KBM-7 (cell line): ENCODE measurements at regions not wholly inside any gene's neighbourhood (a gene's known extent, or its start where the extent isn't known, plus 50 kb on each side); places are given as distances from the start of the nearest gene placed in this dataset.

Experiments
- DNase-seq: peaks from one replicate; pipeline ENCODE4 v3.0.0-alpha.2; 2015
- in situ Hi-C: fragments of 300-500 bp; cut with MboI; formaldehyde crosslinking; loops from 2 replicates; pipeline ENCODE4 v1.14.3; 2020; ENCODE audit warnings: low sequenced_read_pairs, low pct_unique_long_range_greater_than_20kb, mixed read lengths

DNA sequence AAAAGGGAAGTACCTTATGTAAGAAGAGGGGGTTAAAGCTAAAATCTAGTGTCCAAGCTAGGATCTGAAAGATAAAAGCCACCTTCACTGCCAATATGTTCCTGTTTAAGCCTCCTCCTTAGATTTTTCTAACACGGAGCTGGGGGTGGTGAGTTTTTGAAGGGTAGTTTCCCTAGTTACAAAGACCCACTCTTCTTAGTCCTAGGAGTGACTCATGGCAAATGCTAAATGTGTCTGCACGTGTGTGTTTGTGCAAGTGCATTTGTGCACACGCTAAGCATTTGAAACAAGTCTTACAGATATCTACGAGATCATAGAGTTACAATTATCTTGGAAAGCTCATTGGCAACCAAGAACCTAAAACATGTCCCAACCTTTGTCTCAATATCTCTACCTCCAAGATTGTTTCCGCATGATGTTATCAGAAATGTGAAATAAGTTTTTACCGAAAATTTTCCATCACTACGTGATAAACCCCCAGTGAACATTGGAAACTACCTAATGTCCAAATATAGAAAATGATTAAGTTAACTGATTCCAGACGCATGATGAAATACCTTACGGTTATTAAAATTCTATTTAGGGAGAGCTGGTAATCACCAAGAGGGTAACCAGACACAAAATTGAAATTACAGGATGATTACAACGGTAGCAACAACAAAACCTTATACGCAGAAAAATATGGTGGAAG lies 78.0 kb upstream of the HRH2 start:
- in situ Hi-C loops: no loop called here
- no peak for DNase-seq

DNA sequence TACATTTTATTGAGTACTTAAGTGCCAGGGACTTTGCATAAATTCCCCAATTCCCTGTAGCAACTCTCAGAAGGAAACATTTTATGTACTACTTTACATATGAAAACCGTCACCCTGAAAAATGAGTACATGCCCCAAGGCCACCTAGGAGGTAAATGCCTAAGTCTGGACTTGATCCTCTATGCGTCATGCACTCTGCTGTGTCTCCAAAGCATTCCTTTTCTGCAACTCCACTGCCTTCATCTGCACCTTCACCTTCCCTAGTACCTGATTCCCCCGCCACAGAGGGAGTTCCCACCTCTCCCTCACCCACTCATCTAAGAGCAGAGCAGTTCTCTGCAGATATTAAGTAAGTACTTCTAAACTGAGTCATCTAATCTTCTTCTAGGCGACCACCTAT lies 75.2 kb upstream of the HRH2 start:
- in situ Hi-C loops: no loop called here
- no peak for DNase-seq

DNA sequence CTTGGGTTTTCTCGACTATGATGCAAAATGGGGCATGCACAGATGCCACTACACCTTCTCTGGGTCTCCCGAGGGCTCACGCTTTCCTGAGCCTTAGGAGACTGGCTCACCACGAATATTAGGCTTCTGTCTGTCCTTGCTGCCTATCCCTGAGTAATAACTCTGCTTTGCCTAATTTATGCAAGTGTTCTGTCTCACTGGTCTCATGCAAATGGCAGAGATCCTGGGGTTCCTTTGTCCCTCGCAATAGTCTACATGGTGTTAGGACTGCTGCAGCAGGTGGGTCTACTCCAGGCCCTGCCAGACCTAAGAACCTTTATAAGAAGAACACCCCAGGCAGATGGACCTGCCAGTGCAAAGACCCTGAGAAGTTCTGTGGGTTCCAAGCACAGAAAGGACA lies 72.3 kb upstream of the HRH2 start:
- DNase-seq: no peak
- in situ Hi-C loops: no loop called here

DNA sequence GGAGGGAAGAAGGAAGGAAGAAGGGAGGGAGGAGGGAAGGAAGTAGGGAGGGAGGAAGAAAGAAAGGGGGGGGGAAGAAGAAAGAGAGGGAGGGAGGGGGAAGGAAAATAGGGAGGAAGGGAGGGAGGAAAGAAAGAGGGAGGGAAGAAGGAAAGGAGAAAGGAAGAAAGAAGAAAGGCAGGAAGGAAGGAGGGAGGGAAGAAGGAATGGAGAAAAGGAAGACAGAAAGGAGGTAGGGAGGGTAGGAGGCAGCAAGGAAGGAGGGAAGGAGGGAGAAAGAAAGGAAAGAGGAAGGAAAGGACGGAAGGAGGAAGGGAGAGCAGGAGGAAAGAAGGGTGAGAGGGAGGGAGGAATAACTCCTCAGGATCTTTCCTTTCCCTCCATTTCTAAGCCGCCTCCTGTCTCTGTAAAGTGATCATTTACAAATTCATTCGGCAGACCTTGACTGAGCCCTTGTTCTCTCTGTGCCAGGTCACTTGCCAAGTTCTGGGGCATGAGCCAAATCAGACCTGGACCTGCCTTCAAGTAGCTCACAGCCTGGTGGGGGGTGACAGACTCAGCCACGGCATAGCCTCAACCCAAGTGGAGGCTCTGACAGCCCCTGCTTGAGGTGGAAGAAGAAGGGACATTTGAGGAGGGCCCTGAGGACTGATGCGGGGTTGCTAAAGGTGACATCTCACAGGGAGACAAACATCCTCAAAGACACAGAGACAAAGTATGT lies 69.0 kb upstream of the HRH2 start:
- in situ Hi-C loops: no loop called here
- DNase-seq: no peak

DNA sequence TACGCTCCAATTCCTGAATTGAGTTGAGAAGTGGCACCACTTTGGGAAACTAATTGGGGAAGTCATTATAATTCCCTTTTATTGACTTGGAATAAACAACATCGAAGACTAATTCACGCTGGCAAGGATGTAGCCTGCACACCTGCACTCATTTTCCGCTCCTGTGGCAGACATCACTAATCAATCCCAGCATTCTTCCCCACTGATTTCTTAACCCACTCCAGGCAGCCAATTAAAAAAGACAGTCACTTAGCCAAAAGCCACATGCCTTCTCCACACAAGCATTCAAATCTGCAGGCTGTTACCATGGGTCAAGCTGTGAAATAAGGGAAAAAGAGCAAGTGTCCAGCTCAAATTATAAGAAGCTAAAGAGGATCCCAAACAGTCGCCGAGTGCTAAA lies 68.2 kb upstream of the HRH2 start:
- DNase-seq: no peak
- in situ Hi-C loops: no loop called here

DNA sequence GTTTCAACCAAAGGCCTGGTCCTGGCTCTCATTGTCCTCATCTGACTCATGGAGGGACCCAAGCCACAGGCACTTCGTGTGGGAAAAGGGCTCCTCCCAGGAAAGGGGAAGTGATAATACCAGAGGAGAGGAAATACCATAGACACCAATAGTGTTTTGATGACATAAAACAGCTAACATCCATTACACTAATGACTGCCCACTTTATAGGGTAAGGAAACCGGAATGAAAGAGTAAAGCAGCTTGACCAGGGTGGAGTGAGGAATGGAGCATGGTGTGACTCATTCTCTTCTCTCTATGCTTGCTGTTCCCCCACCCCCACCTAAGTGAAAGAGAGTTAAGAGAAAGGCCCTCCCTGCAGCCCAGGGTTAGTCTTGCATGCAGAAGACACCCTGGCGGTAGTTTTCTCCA lies 67.4 kb upstream of the HRH2 start:
- peak; percentile 63 for DNase-seq
- in situ Hi-C loops: no loop called here

DNA sequence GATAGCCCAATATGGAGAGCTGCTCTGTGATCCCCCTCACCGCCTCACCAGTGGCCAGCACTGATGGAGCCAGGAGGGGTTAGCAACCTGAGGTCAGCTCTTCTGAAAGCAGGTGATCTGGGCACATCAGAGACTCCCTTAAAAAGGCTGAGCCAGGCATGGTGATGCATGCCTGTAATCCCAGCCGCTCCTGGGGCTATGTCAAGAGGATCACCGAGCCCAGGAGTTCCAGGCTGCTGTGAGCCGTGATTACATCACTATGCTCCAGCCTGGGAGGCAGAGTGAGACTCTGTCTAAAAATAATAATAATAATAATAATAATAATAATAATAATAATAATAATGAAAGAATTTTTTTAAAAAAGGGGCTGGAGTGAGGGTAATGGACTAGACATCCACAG lies 66.6 kb upstream of the HRH2 start:
- in situ Hi-C loops: no loop called here
- no peak for DNase-seq

DNA sequence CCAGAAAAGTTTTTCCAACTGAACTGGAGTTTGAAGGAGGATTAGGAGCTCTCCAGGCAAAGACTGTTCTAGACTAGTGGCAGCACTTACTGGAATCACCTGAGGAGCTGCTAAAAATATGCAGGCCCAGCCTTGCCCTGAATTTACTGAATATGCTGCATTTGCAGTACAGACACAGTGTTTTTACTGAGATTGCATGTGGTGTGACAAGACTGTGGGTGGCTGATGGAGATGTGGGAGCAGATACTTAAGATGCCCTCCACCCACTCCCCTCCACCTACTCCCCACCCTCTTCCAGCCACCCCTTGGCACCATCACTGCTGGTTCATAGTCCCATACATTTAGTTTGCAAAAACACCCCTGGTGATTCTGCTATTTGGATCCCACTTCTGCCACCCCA lies 64.1 kb upstream of the HRH2 start:
- in situ Hi-C loops: no loop called here
- no peak for DNase-seq

DNA sequence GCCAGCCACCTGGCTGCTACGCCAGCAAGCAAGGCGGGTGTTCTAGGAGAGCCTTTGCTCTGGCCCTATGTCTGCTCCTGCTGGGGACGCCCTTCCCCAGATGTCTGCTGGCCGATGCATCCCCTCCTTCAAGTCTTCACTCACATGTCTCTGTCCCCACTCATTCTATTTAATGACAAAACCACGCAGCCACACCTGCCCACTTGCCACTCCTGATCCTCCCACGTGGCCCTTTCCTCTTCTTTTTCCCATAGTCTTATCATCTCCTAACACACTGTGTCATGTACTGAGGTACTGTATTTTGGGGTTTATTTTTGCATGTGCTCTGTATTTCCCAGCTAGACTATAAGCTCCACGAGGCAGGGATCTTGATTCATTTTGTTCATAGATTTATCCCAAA lies 62.0 kb upstream of the HRH2 start:
- DNase-seq: no peak
- in situ Hi-C loops: no loop called here

DNA sequence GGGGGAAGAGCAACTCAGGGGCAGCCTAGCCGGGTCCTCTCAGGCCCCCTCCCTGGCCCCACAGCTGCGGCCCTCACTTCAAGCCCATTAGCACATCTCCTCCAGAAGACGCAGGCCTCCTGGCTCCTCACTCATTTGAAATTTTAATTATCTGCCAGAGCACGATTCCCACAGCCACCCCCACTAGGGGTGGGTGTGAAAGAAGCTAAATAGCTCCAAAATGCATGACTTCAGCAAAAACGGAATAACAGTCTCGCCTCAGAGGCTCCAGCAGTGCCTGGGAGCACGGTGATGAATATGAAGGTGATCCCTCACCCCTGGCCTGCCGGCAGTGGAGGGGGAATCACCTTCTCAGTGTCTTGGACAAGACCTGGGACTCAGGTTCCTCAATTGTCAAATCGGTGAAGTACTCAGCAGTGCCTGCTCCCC lies 61.1 kb upstream of the HRH2 start:
- in situ Hi-C loops: no loop called here
- no peak for DNase-seq

DNA sequence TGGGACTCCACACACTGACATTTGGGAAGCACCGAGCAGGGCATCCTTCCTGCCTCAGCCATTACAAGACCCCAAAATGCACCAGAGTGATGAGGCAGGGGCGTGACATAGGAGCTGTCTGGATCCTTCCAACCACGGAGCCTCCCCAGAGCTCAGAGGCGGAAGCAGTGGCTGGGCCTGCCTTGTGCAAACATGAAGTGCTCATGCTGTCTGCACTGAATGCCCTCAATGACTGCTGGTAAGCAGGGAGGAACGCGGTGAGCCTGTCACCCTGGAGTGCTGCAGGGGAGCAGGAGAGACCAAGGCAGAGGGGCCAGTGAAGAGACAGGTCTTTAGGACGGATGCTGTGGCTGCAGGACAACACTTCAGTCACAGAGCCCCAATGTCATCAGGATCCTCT lies 60.2 kb upstream of the HRH2 start:
- in situ Hi-C loops: no loop called here
- DNase-seq: no peak

DNA sequence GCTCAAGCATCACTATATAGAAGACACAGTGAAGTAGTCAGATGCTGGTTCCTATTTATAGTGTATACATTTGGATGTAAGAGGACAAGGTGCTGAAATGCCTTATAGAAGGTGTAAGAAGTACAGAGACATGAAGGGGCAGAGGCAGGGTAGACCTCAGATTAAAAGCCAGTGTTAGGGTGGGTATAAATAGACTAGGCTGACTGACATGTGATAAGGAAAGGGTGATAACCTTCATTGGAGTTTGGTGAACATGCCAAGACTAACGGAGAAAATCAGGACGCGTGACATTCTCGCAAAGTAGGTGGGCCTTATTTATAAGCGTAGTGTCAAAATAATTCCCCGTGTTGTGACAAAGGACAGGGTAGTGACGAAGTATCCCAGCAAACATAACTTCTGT lies 59.1 kb upstream of the HRH2 start:
- in situ Hi-C loops: no loop called here
- DNase-seq: no peak

DNA sequence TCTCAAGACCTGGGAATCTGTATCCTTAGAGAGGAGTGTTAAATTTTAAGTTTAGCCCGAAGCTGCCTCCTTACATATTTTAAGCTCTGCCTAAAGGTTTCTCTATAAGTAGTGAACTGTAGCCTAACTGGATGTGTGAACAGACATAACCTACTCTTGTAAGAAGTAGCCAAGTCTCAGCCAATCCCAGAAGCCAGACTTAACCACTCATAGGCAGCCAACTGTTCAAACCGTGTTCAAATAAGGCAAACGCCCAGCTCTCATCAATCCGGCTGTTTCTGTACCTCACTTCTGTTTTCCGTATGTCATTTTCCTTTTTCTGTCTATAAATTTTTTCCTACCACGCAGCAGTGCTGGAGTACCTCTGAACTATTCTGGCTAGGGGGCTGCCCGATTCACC lies 58.7 kb upstream of the HRH2 start:
- DNase-seq: no peak
- in situ Hi-C loops: no loop called here

DNA sequence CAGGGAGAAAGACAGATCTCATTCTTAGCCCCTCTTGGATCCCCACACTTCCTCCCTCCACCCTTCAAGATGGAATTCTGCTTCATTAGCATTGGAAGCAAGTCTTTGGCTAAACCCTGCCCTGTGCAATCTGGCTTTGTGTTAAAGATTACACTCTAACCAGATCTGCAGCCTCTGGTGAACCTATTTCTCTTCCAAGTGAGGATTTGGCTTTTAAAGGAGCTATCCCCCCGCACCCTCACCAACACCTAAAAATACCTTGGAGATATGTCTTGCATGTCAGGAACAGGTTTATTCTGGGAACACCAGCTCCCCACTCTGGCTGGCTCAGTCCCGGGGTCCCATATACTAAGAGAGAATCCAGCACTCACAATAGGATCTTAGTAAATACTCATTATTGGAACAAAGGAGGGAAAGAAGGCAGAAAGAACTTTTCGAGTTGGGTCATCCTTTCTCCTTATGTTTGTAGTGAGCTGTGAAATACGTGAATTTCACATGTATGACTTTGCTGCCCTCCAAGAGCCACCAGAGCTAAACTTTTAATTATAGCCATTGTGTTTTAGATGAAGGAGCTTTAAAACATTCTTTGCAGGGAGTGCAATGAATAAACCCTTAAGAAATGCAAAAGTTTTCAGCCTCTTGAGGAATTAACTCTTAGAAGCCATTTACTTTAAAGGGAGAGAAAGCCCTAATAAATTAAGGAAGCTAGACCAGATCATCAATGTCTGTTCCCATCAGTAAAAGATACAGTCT lies 53.7 kb upstream of the HRH2 start:
- no peak for DNase-seq
- in situ Hi-C loops: no loop called here

DNA sequence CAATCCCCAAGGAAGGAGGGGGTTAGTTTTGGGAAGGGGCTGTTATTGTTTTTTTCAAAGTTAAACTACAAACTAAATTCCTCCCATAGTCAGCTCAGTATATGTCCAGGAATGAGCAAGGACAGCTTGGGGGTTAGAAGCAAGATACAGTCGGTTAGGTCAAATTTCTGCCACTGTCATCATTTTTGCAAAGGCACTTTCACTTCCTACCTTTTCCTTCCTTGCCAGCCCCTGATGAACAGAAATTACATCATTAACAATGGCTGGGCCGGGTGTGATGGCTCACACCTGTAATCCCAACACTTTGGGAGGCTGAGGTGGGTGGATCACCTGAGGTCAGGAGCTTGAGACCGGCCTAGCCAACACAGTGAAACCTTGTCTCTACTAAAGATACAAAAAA lies 51.5 kb upstream of the HRH2 start:
- in situ Hi-C loops: no loop called here
- DNase-seq: no peak
